Stimulated activated CD8-positive, alpha-beta memory T cell treated with anti-CD3 and anti-CD28 coated beads, Interleukin-4, amount 100 ng/mL, for 24 hours (primary cell): ENCODE measurements at regions not wholly inside any gene's neighbourhood (a gene's known extent, or its start where the extent isn't known, plus 50 kb on each side); places are given as distances from the start of the nearest gene placed in this dataset.
"Not testable (repeated sequence)": the region's sequence is repeated elsewhere in the genome, so short reads cannot be mapped to it uniquely, and the experiment has no call there.

Experiments used
- DNase-seq: peaks from one replicate; pipeline ENCODE4 v3.0.0-alpha.2; 2020; ENCODE audit warnings: low read depth

GRCh38 chr9:86565603-86566002 is 211.4 kb upstream of the TUT7 start:
- not testable (repeated sequence) for DNase-seq

GRCh38 chr9:86563936-86564335 is 209.7 kb upstream of the TUT7 start:
- no peak for DNase-seq

GRCh38 chr9:86563350-86563749 is 209.1 kb upstream of the TUT7 start:
- DNase-seq = no peak

DNA sequence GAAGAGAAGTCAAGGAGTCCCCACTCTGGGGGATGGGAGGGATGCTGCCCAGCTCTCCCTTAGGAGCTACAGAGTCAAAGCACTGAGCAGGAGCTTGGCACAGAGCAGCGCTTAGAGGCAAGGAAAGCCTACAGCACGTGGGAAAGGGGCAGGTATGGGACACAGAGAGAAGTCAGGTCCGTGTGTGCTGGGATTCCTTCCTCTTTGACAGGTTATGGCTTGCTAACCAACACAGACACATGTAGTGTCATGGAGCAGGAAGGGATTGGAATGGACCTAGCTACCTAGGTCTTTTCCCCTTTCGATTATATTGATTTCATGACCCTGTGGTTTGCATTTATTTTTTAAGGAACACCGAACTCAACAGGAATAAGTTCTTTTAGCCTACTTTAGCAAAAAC is 208.5 kb upstream of the TUT7 start:
- no peak for DNase-seq

- no peak for DNase-seq
Observed at GRCh38 chr9:86557918-86558317, 203.7 kb upstream of the TUT7 start.

GRCh38 chr9:86557063-86557766 is 203.0 kb upstream of the TUT7 start:
- no peak for DNase-seq

- no peak for DNase-seq
Observed at GRCh38 chr9:86555661-86556060, 201.5 kb upstream of the TUT7 start.

DNA sequence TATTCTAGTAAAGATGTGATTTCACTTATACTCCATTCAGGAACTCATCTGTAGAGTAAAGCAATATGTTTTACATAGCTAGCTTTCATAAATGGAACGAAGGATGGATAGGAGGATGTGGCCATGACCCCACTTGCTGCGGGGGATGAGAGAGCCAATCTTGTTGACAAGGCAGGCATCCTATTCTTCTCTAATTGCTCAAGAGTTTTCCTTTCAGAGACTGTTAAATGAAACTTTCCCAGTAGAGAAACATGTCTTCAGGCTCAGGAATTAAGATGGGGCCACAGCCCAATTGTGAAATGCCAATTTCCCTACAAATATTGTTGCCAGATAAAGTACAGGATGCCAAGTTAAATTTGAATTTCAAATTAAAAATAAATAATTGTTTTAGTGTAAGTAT is 196.2 kb upstream of the TUT7 start:
- DNase-seq = no peak

- DNase-seq = no peak
Observed at GRCh38 chr9:86549920-86550319, 195.7 kb upstream of the TUT7 start.

DNA sequence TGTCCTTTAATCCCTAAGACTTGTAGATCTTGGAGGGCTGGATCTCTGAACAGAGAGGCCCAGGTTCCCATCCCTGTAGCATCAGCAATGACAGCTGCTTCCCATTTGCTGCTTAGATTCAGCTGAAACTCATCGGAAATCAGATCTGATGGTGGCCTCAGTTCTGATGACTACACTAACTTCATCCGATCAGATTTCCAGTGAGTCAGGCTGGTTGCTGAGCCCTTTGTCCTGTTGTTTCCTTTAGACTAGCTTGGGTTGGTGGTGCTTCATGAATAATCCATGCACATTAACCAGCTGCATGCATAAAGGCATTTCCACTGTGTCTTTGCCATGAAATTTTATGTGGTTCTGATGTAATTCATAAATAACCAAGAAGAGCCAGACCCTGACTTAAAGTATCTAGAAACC is 195.2 kb upstream of the TUT7 start:
- no peak for DNase-seq

DNA sequence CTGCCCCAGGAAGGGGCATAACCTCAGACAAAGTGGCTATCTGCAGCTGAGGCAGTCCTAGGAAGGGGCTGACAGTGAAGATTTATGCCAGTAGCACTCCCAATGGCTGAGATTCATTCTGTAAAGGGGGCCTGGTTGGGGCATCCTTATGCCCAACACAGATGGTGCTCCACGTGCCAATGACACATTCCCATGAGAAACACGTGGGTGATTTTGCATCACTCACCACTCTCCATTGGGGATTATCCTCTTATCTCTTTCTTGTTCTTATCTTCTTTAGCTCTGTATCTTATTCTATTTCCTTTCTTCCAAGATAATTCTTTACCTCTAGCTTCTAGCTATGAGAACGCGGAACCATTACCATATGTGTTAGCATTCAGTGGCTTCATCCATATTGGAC is 194.0 kb upstream of the TUT7 start:
- DNase-seq = no peak

DNA sequence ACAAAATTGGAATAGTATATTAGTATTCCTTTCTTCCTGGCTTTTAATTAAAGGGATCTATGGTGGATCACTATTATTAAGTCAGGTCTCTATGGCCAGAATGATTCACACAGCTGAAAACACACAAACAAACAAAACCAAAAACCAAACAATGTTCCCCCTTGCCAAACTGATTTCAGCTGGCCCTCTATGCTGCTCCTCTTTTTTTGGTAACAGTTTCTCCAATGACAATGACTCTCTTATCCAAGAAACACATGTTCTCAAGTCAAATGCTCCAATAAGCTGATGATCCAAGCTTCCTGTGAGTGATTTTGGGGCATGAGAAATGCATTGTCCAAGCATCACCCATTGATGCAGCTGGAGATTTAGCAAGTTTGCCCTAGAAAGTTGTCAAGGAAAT is 193.4 kb upstream of the TUT7 start:
- no peak for DNase-seq

GRCh38 chr9:86546712-86547111 is 192.5 kb upstream of the TUT7 start:
- DNase-seq = no peak

DNA sequence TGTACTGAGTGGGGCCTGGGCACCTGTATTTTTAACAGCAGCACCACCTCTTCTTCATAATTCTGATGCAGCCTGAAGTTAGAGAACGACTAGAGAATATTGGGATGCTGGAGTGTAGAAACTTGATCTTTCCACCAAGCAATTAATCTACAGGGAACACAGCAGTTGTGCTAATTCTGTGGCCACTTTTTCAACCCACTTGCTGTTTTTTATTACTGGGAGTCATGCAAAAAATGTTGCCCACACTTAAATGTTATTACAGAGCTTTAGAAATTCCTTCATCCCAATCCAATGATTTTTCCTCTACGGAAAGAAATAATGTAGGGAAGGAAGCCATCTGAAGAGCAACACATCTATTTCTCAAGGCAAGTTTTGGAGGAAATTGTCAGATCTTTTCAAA is 190.9 kb upstream of the TUT7 start:
- DNase-seq = no peak

- DNase-seq = no peak
Observed at GRCh38 chr9:86541014-86541570, 186.9 kb upstream of the TUT7 start.

- no peak for DNase-seq
Observed at GRCh38 chr9:86535406-86535915, 181.3 kb upstream of the TUT7 start.

DNA sequence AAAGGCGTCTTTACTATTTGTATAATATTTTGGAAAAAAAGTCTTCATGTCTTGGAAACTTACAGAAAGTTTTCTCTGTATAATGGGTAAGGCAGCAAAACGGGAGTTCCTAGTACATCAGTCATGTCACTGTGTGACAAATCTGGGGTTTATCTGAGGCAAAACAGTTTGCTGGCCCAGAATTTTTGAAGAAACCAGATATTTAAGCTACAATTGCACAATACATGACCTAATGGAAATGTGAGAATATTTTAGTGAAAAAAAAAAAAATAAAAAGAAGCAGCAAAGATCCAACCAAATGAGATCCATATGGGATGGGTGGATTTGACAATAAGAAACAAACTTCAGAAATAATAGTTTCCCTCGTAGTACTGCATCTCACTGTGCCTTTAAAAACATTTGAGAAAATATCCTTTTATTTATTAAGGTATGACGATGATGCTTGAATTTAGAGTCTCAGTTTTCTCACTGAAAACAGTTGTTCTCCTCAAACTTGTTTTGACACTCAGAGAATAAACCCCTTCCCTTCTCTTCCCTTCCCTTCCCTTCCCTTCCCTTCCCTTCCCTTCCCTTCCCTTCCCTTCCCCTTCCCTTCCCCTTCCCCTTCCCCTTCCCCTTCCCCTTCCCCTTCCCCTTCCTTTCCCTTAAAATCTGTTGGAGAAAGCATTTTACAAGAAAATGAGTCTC is 180.5 kb upstream of the TUT7 start:
- DNase-seq = no peak

DNA sequence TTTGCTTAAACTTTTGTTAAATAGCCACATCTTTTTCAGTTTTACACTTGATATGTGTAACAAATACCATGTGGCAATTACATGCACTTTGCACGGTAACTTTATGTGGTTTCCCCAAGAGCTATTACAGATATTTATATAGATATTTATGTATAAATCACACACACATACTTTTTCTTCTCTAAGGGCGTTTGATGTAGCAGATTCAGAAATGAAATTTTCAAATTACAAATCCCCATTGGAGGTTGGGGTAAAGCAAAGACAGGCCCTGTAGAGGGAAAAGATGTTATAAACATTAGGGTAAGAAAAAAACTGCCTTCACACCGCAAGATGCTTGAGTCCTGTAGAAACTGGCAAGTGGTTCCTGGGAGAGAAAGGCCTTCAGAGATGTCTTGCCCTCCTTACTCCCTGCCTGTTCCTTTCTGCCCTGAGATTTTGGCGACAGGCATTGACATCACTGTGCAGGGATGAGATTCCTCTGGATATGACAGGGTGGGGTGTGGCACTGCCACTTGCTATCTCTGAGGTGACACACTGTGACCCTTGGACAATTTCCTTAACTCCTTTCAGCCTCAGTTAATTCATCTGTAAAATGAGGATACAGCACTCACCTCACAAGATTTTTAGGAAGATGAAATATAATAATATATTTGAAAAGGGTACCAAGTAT is 177.9 kb upstream of the TUT7 start:
- no peak for DNase-seq

DNA sequence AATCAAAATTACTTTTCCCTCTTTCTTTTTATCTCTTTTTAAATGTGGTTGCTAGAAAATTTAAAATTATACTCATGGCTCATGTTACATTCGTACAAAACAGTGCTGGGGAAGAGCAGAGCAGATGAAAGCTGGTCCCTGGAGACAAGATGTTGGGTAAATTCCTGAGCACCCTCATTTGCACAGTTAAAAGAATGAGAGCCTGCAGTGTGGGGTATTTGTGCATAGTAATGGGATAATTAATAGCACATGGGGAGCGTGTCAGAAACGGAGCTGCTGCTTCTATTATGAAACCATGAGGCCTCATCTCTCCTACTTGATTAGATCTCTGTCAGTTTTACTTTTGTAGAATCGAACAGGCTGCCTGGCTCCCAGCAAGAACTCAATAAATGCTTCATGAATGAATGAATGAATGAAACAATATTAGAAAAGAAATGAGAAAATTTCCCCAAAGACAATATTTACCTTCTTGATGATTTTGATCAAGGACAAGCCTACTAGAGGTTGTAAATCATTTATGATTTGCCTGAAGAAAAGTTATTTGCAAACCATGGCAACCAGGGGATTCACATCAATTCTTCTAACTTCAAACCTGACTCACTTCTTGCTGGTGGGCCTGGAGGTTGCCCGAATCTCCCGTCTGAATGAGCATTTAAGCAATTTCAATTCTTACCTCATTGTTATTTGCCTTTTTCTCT is 177.2 kb upstream of the TUT7 start:
- no peak for DNase-seq

DNA sequence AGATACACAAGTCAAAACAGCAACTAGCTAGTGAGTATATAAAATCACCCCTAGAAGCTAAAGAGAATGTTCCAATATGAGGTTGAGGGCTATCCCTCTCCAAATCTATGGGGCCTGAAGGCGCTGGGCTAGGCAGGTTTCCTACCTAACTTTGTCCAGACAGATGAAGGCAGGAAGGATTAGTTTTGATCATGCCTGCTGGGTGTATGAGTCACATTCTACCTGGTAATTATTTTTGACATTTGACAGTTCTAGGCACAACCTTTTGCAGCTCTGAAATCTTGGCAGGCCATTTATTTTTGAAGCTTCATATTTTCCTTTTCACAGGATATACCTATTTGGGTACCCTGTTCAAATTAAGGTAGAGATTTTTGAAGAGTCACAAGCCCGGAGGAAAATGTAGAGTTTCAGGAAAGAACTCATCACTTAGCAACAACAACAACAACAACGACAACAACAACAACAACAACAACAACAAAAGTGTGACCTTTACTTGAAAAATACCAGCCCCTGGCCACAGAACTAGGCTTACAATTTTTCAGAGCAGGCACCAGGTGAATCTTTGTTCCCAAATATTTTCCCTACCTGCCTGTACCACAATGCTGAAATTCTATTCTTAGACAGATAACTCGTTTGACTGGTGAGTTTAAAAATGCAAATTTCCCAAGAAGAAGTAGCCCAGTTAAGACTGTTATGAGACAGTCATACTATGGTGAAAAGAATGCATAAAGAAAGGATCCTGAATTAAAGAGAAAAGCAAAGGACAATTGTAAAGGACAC is 175.5 kb upstream of the TUT7 start:
- DNase-seq = no peak

DNA sequence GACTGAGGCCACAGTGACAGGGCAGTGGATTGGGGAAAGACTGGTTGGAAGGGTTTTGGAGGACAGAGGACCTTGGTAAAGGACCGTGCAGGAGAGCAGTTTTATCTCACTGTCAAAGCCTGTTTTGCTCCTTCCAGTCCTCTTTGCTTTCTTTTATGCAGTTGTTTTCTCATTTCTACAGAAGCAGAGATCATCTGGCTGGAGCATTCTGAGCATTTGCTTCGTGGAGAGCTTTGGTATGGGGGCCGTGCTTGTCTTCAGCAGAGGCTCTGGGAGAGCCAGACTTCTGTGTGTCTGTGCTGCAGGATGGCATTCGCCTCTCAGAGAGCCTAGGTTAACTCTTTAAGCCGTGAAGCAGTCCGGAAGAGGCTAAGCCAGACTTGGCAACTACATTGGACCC is 171.8 kb upstream of the TUT7 start:
- DNase-seq = no peak
